Calu3 (cell line): ENCODE measurements at regions not wholly inside any gene's neighbourhood (a gene's known extent, or its start where the extent isn't known, plus 50 kb on each side); places are given as distances from the start of the nearest gene placed in this dataset.

Experiments used
- BruUV-seq: library from RNA; stranded (reverse); fragments of 400-500 nt; replicated peaks from 2 replicates; lab custom pipeline; 2021; lab: Mats Ljungman, UMichigan
- CTCF ChIA-PET: fragments of 300-600 bp; sonication (Branson Sonifier 250); formaldehyde crosslinking; loops from one replicate; lab custom pipeline; 2022; ENCODE audit warnings: antibody characterized with exemption; lab: Charles Lee
- DNase-seq: peaks from one replicate; pipeline ENCODE4 v3.0.0; 2022
- H3K27ac Mint-ChIP-seq: one replicate; pipeline ENCODE4 v1.8.0; 2022; ENCODE audit warnings: mixed read lengths; ENCODE audit not compliant: unreplicated experiment
- H3K27me3 Mint-ChIP-seq: one replicate; pipeline ENCODE4 v1.8.0; 2022; ENCODE audit warnings: mixed read lengths; ENCODE audit not compliant: unreplicated experiment
- H3K36me3 Mint-ChIP-seq: one replicate; pipeline ENCODE4 v1.8.0; 2022; ENCODE audit warnings: mild to moderate bottlenecking, moderate library complexity, mixed read lengths; ENCODE audit not compliant: insufficient read depth, unreplicated experiment
- H3K4me1 Mint-ChIP-seq: one replicate; pipeline ENCODE4 v1.8.0; 2022; ENCODE audit warnings: mild to moderate bottlenecking, low read depth, mixed read lengths; ENCODE audit not compliant: unreplicated experiment
- H3K4me3 Mint-ChIP-seq: one replicate; pipeline ENCODE4 v1.8.0; 2022; ENCODE audit warnings: mild to moderate bottlenecking, low read depth, moderate library complexity, mixed read lengths; ENCODE audit not compliant: unreplicated experiment
- H3K9me3 Mint-ChIP-seq: one replicate; pipeline ENCODE4 v1.8.0; 2022; ENCODE audit warnings: low read depth, mixed read lengths; ENCODE audit not compliant: unreplicated experiment
- intact Hi-C: fragments of 100-400 bp; cut with micrococcal nuclease; formaldehyde crosslinking; loops from one replicate; pipeline ENCODE4 v1.10.0; 2022; ENCODE audit not compliant: unreplicated experiment
- TF ChIP-seq, protein P1 (sequence below): fragments of 200-600 bp; IDR thresholded peaks from one replicate; pipeline ENCODE4 v1.8.0; 2022; ENCODE audit warnings: antibody characterized with exemption; ENCODE audit not compliant: unreplicated experiment

DNA sequence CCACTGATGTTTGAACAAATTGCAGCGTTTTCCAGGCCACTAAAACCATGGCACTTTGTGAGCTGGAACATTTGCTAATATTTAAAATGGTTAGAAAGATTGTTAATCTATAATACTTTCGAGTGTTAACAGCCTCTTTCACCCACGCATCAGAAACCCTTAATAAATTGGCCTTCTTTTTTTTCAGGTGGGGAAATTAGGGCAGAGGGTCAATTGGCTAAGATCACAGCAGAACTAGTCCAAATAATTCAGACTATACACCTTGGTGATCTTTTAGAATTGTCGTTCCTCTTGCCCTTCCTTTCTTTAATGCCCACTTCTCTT is 105.8 kb downstream of the PTCSC3 start:
- CTCF ChIA-PET, result interaction anchor here (0.6 to 3.0 kb wide), 16 partner anchors 13 to 534 kb away, joined by 3 to 36 read pairs (median 6); no protein-coding TSS in a partner anchor
- no TSS peak for BruUV-seq
- Mint-ChIP-seq H3K27me3 (no peaks in the 10 kb centered on the region), H3K27ac (no peak overlapping the region), H3K4me1 (peaks cover 20% of the 10 kb centered on the region), H3K4me3 (no peak overlapping the region), H3K9me3 (no peaks in the 10 kb centered on the region), H3K36me3 (peaks cover 10% of the 10 kb centered on the region)
- TF ChIP-seq, protein P1, sequence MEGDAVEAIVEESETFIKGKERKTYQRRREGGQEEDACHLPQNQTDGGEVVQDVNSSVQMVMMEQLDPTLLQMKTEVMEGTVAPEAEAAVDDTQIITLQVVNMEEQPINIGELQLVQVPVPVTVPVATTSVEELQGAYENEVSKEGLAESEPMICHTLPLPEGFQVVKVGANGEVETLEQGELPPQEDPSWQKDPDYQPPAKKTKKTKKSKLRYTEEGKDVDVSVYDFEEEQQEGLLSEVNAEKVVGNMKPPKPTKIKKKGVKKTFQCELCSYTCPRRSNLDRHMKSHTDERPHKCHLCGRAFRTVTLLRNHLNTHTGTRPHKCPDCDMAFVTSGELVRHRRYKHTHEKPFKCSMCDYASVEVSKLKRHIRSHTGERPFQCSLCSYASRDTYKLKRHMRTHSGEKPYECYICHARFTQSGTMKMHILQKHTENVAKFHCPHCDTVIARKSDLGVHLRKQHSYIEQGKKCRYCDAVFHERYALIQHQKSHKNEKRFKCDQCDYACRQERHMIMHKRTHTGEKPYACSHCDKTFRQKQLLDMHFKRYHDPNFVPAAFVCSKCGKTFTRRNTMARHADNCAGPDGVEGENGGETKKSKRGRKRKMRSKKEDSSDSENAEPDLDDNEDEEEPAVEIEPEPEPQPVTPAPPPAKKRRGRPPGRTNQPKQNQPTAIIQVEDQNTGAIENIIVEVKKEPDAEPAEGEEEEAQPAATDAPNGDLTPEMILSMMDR, result no peak
- intact Hi-C loops, result loop anchor here (1.0 to 2.0 kb wide), 3 partner anchors 136 to 535 kb away; no protein-coding TSS in a partner anchor
- DNase-seq, result no peak

DNA sequence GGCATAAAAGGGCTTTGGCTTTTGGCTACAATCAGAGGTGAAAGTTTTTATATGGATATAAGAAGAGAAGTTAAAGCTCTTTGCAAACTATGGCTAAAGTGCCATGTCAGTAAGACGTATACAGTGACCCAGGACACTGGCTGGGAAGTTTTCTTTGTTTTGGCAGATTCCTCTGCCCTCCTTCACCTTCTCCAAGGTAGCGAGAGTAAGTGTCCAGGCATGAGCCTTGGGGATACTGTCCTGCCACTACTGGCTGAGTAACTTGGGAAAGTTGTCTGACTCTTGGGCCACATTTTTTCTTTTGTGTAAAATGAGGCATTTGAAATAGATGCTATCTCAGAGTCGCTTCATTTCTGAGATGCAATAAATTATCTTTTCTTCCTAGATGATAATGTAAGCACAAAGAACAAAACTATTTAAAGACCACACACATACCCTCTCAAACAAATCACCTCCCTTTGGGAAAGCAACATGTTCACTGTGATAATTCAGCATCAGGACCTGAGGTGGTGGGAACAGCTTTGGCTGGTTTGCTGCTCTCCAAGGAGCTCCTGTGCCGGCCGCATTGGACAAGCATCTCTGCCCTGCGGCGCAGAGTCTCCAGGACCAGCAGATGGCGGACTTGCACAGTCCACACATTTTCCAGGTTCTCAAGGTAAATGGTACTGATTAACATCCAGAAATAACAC is 106.3 kb downstream of the PTCSC3 start:
- CTCF ChIA-PET, result interaction anchor here (0.6 to 3.0 kb wide), 26 partner anchors 8 to 535 kb away, joined by 3 to 36 read pairs (median 4); partner anchors contain the start of gene BRMS1L
- H3K4me3 Mint-ChIP-seq, result peak overlapping the region; percentile 54
- intact Hi-C loops, result loop anchor here (1.0 to 2.0 kb wide), 3 partner anchors 137 to 535 kb away; no protein-coding TSS in a partner anchor
- H3K4me1 Mint-ChIP-seq, result peaks cover 20% of the 10 kb centered on the region
- H3K36me3 Mint-ChIP-seq, result peaks cover 10% of the 10 kb centered on the region
- H3K27ac Mint-ChIP-seq, result peak overlapping the region; percentile 91
- no TSS peak for BruUV-seq
- no peaks in the 10 kb centered on the region for H3K9me3 Mint-ChIP-seq
- DNase-seq, result peak; percentile 78
- TF ChIP-seq, protein P1, result peak; percentile 73
- H3K27me3 Mint-ChIP-seq, result no peaks in the 10 kb centered on the region

DNA sequence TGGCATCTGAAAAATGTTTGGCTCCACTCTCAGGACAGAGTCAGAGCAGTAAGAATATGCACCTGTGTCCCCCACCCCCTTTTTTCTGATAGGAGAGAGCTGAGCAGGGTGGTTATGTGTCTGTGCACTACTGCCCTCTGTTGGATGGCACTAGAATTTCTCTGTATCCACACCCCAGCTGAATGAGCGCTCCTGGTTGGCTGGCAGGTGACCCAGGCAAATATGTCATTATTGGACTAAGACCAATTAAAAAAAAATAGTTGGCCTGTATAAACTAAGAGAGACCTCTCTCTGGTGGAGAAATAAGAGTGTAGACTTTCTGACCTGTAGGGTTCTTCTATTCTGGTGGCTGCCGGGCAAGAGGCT is 107.0 kb downstream of the PTCSC3 start:
- no peaks in the 10 kb centered on the region for H3K9me3 Mint-ChIP-seq
- CTCF ChIA-PET, result interaction anchor here (0.6 to 3.0 kb wide), 26 partner anchors 9 to 575 kb away, joined by 3 to 36 read pairs (median 4); partner anchors contain the start of gene BRMS1L
- intact Hi-C loops, result loop anchor here (1.0 to 5.0 kb wide), 5 partner anchors 109 to 305 kb away; partner anchors contain the start of gene BRMS1L
- H3K27ac Mint-ChIP-seq, result peak overlapping the region; percentile 91
- no peaks in the 10 kb centered on the region for H3K27me3 Mint-ChIP-seq
- DNase-seq, result peak; percentile 76
- peaks cover 20% of the 10 kb centered on the region for H3K4me1 Mint-ChIP-seq
- TF ChIP-seq, protein P1, result peak; percentile 74
- H3K36me3 Mint-ChIP-seq, result peaks cover 10% of the 10 kb centered on the region
- peak overlapping the region; percentile 54 for H3K4me3 Mint-ChIP-seq
- no TSS peak for BruUV-seq

DNA sequence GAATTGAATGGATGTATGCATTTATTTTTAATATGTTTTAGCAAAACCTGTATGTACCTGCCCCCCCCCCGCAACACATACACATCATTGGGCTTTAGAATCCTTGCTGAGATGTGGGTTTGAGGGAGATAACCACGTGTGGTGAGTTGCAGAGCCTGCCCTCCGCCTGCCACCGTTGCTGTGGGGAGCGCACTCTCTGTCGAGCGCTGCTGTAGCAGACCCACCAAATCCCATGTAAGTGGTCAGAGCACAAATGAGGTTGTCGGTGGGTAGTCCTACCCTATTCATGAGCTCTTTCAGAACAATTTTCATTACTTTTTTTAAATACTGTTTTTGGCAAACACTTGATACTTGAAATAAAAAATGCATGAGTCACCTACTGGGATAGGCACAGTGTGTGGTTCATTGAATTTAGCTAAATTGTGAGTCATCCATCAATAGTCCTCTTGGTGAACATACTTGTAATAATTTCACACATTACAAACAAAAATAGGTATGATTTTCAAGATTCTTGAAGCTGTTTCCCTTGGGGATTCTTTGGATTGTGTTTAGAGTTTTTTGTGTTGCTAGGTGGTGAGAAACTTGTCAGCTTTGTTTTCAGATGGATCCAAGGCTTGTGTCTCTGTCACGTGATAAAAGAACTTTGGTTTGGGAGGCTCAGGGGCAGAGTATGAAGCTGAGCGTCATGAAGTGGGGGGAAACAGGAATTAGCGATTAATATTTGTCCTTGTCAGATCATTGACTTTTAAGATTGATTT is 107.6 kb downstream of the PTCSC3 start:
- Mint-ChIP-seq H3K9me3 (no peaks in the 10 kb centered on the region), H3K4me3 (peak overlapping the region; percentile 54), H3K27ac (peak overlapping the region; percentile 91), H3K36me3 (peaks cover 10% of the 10 kb centered on the region), H3K27me3 (no peaks in the 10 kb centered on the region), H3K4me1 (peaks cover 20% of the 10 kb centered on the region)
- CTCF ChIA-PET, result interaction anchor here (0.5 to 3.0 kb wide), 25 partner anchors 9 to 1246 kb away, joined by 3 to 36 read pairs (median 4); no protein-coding TSS in a partner anchor
- peak; percentile 40 for DNase-seq
- intact Hi-C loops, result loop anchor here (1.0 to 5.0 kb wide), 5 partner anchors 109 to 305 kb away; partner anchors contain the start of gene BRMS1L
- TF ChIP-seq, protein P1, result no peak
- no TSS peak for BruUV-seq
